Keratinocyte (primary cell): ENCODE measurements at regions not wholly inside any gene's neighbourhood (a gene's known extent, or its start where the extent isn't known, plus 50 kb on each side); places are given as distances from the start of the nearest gene placed in this dataset.

Experiments
- CTCF ChIP-seq, 3 experiments: IDR thresholded peaks in 1 of 3; conservative IDR thresholded peaks in 1 of 3; optimal IDR thresholded peaks in 1 of 3; 2 replicates in 2 of 3; 3 replicates in 1 of 3; pipeline versions ENCODE3 to v1.5.1; 2011; ENCODE audit warnings: low read length in 3 of 3, mild to moderate bottlenecking in 3 of 3, moderate library complexity in 2 of 3, control low read depth in 1 of 3, inconsistent platforms in 1 of 3; ENCODE audit not compliant: insufficient read depth in 2 of 3; ENCODE audit errors: extremely low read depth in 1 of 3
- EZH2 ChIP-seq: IDR thresholded peaks from one replicate; pipeline ENCODE4 v1.6.1; 2012; ENCODE audit warnings: inconsistent platforms, mild to moderate bottlenecking, low read length, moderate library complexity

- TF ChIP-seq EZH2 (no peak), CTCF (optimal IDR thresholded peaks at IDR 0.05 in 1 of 3, IDR thresholded peaks at IDR 0.05 in 1 of 3, conservative IDR thresholded peaks at IDR 0.05 in 1 of 3; ENCODE audit: extremely low read depth in 1 of 3, insufficient read depth in 2 of 3, low read length in 3 of 3) (no peak)
These were observed 278.0 kb upstream of the KYNU start for GRCh38 chr2:142599504-142599903.
